B cell (primary cell): ENCODE measurements at regions not wholly inside any gene's neighbourhood (a gene's known extent, or its start where the extent isn't known, plus 50 kb on each side); places are given as distances from the start of the nearest gene placed in this dataset.

Source experiments
- ATAC-seq: fragments of 200-7000 bp; cut with Tn5 transposase; one replicate; pipeline ENCODE4 v1.10.0; 2021; ENCODE audit warnings: low read depth, mild to moderate bottlenecking, moderate number of reproducible peaks, moderate library complexity
- CTCF ChIA-PET: fragments of 350-600 bp; sonication (Branson Sonifier 250); formaldehyde crosslinking; loops from one replicate; lab custom pipeline; 2021; ENCODE audit warnings: antibody characterized with exemption, inconsistent platforms; lab: Charles Lee
- POLR2A ChIA-PET: fragments of 350-600 bp; sonication (Branson Sonifier 250); formaldehyde crosslinking; loops from one replicate; lab custom pipeline; 2021; ENCODE audit warnings: antibody characterized with exemption; lab: Charles Lee
- DNase-seq: peaks from one replicate; pipeline ENCODE4 v3.0.0; 2013
- H2AFZ ChIP-seq: 2 replicates; pipeline ENCODE4 v1.6.1; 2012; ENCODE audit warnings: mild to moderate bottlenecking, low read depth, low read length; ENCODE audit not compliant: insufficient read depth, poor library complexity, severe bottlenecking
- H3K27ac ChIP-seq, 2 donors: 1 replicate in 1 of 2; 2 replicates in 1 of 2; pipeline ENCODE4 v1.5.1; 2012 to 2013; ENCODE audit warnings: low read length in 2 of 2, mild to moderate bottlenecking in 2 of 2, moderate library complexity in 1 of 2
- H3K27me3 ChIP-seq, 4 experiments: fragments of 200-600 bp in 1 of 4; sonication (generic) in 1 of 4; replicated peaks in 1 of 4; 1 replicate in 2 of 4; 2 replicates in 2 of 4; pipeline versions ENCODE4 v1.6.1 to v1.7.0; 2013 to 2016; ENCODE audit warnings: low read length in 3 of 4, mild to moderate bottlenecking in 2 of 4, mixed read lengths in 1 of 4, moderate library complexity in 1 of 4; ENCODE audit not compliant: insufficient read depth in 4 of 4, control insufficient read depth in 3 of 4; ENCODE audit errors: control extremely low read depth in 1 of 4
- H3K36me3 ChIP-seq, 2 experiments: replicated peaks in 1 of 2; 1 replicate in 1 of 2; 2 replicates in 1 of 2; pipeline versions ENCODE4 v1.6.1 to v1.7.1; 2013; ENCODE audit warnings: low read length in 1 of 2; ENCODE audit not compliant: insufficient read depth in 2 of 2, control insufficient read depth in 1 of 2; ENCODE audit errors: control extremely low read depth in 1 of 2, extremely low read depth in 1 of 2
- H3K4me1 ChIP-seq, 2 donors: fragments of 200-600 bp in 1 of 2; sonication (generic) in 1 of 2; 1 replicate in 1 of 2; 2 replicates in 1 of 2; pipeline versions ENCODE4 v1.5.1 to v1.6.1; 2013 to 2017; ENCODE audit warnings: low read length in 2 of 2; ENCODE audit not compliant: control insufficient read depth in 2 of 2, insufficient read depth in 2 of 2
- H3K4me2 ChIP-seq: replicated peaks from 2 replicates; pipeline ENCODE3; 2012; ENCODE audit warnings: mild to moderate bottlenecking, low read depth, low read length; ENCODE audit not compliant: poor library complexity, severe bottlenecking
- H3K4me3 ChIP-seq, 5 experiments: fragments of 200-600 bp in 1 of 5; sonication (generic) in 1 of 5; 1 replicate in 3 of 5; 2 replicates in 2 of 5; pipeline versions ENCODE4 v1.5.1 to v1.7.0; 2011 to 2016; ENCODE audit warnings: low read length in 4 of 5, mild to moderate bottlenecking in 4 of 5, low read depth in 2 of 5, control low read depth in 1 of 5, moderate library complexity in 1 of 5; ENCODE audit not compliant: insufficient read depth in 1 of 5; ENCODE audit errors: control extremely low read depth in 1 of 5, extremely low read depth in 1 of 5
- H3K79me2 ChIP-seq: fragments of 200-600 bp; sonication (generic); one replicate; pipeline ENCODE4 v1.6.0; 2016; ENCODE audit warnings: low read length; ENCODE audit not compliant: control insufficient read depth, insufficient read depth
- H3K9ac ChIP-seq: fragments of 200-600 bp; sonication (generic); 2 replicates; pipeline ENCODE4 v1.6.1; 2017; ENCODE audit warnings: mild to moderate bottlenecking, low read length, moderate library complexity
- H3K9me3 ChIP-seq, 3 donors: one replicate each; pipeline versions ENCODE4 v1.6.1 to v1.7.1; 2013; ENCODE audit warnings: low read length in 2 of 3; ENCODE audit not compliant: control insufficient read depth in 2 of 3, insufficient read depth in 1 of 3; ENCODE audit errors: control extremely low read depth in 1 of 3
- H4K20me1 ChIP-seq: 2 replicates; pipeline ENCODE4 v1.6.0; 2012; ENCODE audit warnings: mild to moderate bottlenecking, low read length; ENCODE audit not compliant: insufficient read depth, control insufficient read depth, poor library complexity, severe bottlenecking
- H3K27ac Mint-ChIP-seq: one replicate; pipeline ENCODE4 v1.8.0; 2021; ENCODE audit warnings: mixed read lengths
- H3K27me3 Mint-ChIP-seq: one replicate; pipeline ENCODE4 v1.8.0; 2021; ENCODE audit warnings: mixed read lengths
- H3K4me1 Mint-ChIP-seq: one replicate; pipeline ENCODE4 v1.8.0; 2021; ENCODE audit warnings: mixed read lengths
- H3K4me3 Mint-ChIP-seq: one replicate; pipeline ENCODE4 v1.8.0; 2021; ENCODE audit warnings: mixed read lengths
- H3K9me3 Mint-ChIP-seq: one replicate; pipeline ENCODE4 v1.8.0; 2022; ENCODE audit warnings: mixed read lengths; ENCODE audit not compliant: insufficient read depth
- EZH2 ChIP-seq: IDR thresholded peaks from 2 replicates; pipeline ENCODE4 v1.6.1; 2012; ENCODE audit warnings: borderline replicate concordance, low read depth, mild to moderate bottlenecking, moderate library complexity, low read length; ENCODE audit not compliant: insufficient read depth, poor library complexity, severe bottlenecking
- WGBS: methylation state at CpG from one replicate; pipeline ENCODE4 v1.1.5; 2013; ENCODE audit warnings: missing lambda C conversion rate; ENCODE audit not compliant: insufficient coverage; 5-methylcytosine and 5-hydroxymethylcytosine counted together
- intact Hi-C: fragments of 100-400 bp; cut with micrococcal nuclease; formaldehyde crosslinking; loops from one replicate; pipeline ENCODE4 v1.10.0; 2022
- TF ChIP-seq, protein P1 (sequence below): fragments of 200-600 bp; IDR thresholded peaks from one replicate; pipeline ENCODE4 v1.8.0; 2022; ENCODE audit warnings: antibody characterized with exemption, mild to moderate bottlenecking

DNA sequence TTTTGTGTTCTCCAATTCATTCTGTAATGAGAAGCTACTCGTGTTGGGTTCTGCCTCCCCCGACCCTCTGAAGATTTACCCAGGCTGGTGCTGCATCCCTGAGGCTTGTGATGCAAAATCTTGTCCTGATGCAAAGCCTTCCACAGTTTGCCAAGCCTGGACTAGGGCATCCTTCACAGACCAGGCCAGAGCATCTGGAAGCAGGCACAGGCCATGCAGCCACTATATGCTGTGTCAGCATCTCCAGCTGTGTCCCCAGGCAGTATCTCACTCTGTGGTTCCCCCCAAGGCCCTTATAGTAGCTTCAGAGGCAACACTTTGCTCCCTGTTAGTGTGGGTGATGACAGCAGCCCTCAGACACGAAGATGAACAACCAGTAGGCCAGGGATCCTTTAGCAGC lies 77.3 kb upstream of the RCN1 start:
- Histone ChIP-seq H3K9me3 (no peaks in the 10 kb centered on the region), H3K4me3 (no peak overlapping the region), H3K9ac (no peak overlapping the region), H3K27ac (no peak overlapping the region), H3K27me3 (peaks cover 0 to 5% (median 3%) of the 10 kb centered on the region in 4 experiments), H3K36me3 (no peaks in the 10 kb centered on the region), H3K4me2 (no peak overlapping the region), H3K4me1 (no peaks in the 10 kb centered on the region), H2AFZ (no peak overlapping the region), H4K20me1 (no peaks in the 10 kb centered on the region), H3K79me2 (no peaks in the 10 kb centered on the region)
- DNase-seq (no peak), ATAC-seq (no peak)
- no peak overlapping the region for H3K27ac Mint-ChIP-seq
- WGBS: 32% methylated on average over 3 of the region's 3 CpGs
- no peaks in the 10 kb centered on the region for H3K4me1 Mint-ChIP-seq
- POLR2A ChIA-PET: no interaction called here
- TF ChIP-seq, protein P1, sequence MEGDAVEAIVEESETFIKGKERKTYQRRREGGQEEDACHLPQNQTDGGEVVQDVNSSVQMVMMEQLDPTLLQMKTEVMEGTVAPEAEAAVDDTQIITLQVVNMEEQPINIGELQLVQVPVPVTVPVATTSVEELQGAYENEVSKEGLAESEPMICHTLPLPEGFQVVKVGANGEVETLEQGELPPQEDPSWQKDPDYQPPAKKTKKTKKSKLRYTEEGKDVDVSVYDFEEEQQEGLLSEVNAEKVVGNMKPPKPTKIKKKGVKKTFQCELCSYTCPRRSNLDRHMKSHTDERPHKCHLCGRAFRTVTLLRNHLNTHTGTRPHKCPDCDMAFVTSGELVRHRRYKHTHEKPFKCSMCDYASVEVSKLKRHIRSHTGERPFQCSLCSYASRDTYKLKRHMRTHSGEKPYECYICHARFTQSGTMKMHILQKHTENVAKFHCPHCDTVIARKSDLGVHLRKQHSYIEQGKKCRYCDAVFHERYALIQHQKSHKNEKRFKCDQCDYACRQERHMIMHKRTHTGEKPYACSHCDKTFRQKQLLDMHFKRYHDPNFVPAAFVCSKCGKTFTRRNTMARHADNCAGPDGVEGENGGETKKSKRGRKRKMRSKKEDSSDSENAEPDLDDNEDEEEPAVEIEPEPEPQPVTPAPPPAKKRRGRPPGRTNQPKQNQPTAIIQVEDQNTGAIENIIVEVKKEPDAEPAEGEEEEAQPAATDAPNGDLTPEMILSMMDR: no peak
- no peak for TF ChIP-seq EZH2
- H3K9me3 Mint-ChIP-seq: no peaks in the 10 kb centered on the region
- intact Hi-C loops: no loop called here
- H3K4me3 Mint-ChIP-seq: no peak overlapping the region
- H3K27me3 Mint-ChIP-seq: peaks cover 32% of the 10 kb centered on the region
- CTCF ChIA-PET: no interaction called here

DNA sequence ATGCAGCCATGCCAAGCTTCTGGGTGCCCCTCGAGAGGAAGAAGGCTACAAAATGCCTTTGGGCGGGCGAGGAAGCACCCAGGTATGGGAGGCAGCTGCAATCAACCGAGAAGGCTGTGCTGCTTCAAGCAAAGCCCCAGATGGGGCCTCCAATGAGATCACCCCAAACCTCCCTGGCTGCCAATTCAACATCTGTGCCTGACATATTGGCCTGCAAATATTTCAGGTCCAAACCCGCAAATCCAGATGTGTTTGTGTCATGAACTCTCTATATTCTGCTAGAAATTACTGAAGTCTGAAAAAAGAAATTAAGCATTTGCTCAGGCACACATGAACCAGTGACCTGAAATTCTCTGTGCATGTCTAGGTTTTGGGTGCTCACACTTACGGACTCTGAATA lies 78.8 kb upstream of the RCN1 start:
- H3K27me3 ChIP-seq: peaks cover 0 to 7% (median 2%) of the 10 kb centered on the region in 4 experiments
- ChIA-PET POLR2A (no interaction called here), CTCF (no interaction called here)
- ATAC-seq: no peak
- no peaks in the 10 kb centered on the region for H4K20me1 ChIP-seq
- intact Hi-C loops: no loop called here
- no peak overlapping the region for H3K4me2 ChIP-seq
- no peak overlapping the region for H3K4me3 ChIP-seq
- H2AFZ ChIP-seq: no peak overlapping the region
- no peaks in the 10 kb centered on the region for H3K4me1 ChIP-seq
- Mint-ChIP-seq H3K4me3 (no peak overlapping the region), H3K27ac (no peak overlapping the region), H3K4me1 (no peaks in the 10 kb centered on the region), H3K9me3 (no peaks in the 10 kb centered on the region), H3K27me3 (peaks cover 38% of the 10 kb centered on the region)
- 67% methylated on average over 4 of the region's 6 CpGs for WGBS
- H3K9ac ChIP-seq: no peak overlapping the region
- H3K27ac ChIP-seq: no peak overlapping the region
- H3K36me3 ChIP-seq: no peaks in the 10 kb centered on the region
- H3K9me3 ChIP-seq: no peaks in the 10 kb centered on the region
- no peak for DNase-seq
- TF ChIP-seq EZH2: no peak
- TF ChIP-seq, protein P1: no peak
- H3K79me2 ChIP-seq: no peaks in the 10 kb centered on the region
